ENCODE measurements at regions not wholly inside any gene's neighbourhood (a gene's known extent, or its start where the extent isn't known, plus 50 kb on each side); places are given as distances from the start of the nearest gene placed in this dataset.

DNA sequence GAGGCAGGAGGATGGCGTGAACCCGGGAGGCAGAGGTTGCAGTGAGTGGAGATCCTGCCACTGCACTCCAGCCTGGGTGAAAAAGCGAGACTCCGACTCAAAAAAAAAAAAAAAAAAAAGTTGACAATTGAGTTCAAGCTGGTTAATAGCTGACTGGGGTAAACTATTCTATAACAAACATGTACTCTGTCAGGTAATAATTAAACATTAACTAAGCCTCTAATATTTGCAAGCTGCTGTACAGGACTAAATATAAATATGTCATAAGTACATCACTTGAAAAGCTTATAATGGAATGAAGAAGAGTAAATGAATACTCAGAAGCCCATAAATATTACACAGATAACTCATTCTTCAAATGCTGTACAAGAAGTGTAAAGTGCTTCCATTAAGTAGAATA is 190.4 kb upstream of the CRIM1 start:
- no peak for TF ChIP-seq POLR2A (IDR thresholded peaks at IDR 0.05)
- TF ChIP-seq, protein P1, sequence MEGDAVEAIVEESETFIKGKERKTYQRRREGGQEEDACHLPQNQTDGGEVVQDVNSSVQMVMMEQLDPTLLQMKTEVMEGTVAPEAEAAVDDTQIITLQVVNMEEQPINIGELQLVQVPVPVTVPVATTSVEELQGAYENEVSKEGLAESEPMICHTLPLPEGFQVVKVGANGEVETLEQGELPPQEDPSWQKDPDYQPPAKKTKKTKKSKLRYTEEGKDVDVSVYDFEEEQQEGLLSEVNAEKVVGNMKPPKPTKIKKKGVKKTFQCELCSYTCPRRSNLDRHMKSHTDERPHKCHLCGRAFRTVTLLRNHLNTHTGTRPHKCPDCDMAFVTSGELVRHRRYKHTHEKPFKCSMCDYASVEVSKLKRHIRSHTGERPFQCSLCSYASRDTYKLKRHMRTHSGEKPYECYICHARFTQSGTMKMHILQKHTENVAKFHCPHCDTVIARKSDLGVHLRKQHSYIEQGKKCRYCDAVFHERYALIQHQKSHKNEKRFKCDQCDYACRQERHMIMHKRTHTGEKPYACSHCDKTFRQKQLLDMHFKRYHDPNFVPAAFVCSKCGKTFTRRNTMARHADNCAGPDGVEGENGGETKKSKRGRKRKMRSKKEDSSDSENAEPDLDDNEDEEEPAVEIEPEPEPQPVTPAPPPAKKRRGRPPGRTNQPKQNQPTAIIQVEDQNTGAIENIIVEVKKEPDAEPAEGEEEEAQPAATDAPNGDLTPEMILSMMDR (IDR thresholded peaks at IDR 0.05): no peak

Measured in right lobe of liver (tissue), 4 donors.